CD14-positive monocyte (primary cell): ENCODE measurements at regions not wholly inside any gene's neighbourhood (a gene's known extent, or its start where the extent isn't known, plus 50 kb on each side); places are given as distances from the start of the nearest gene placed in this dataset.

Experiments
- DNase-seq, 3 donors: peaks; one replicate each; pipeline ENCODE4 v3.0.0-alpha.2; 2011 to 2022
- H2AFZ ChIP-seq: 2 replicates; pipeline ENCODE4 v1.6.0; 2012; ENCODE audit warnings: mild to moderate bottlenecking, low read depth, low read length, inconsistent platforms; ENCODE audit not compliant: insufficient read depth, poor library complexity, severe bottlenecking
- H3K27ac ChIP-seq, 2 donors: 1 replicate in 1 of 2; 2 replicates in 1 of 2; pipeline ENCODE4 v1.5.1; 2012 to 2013; ENCODE audit warnings: low read length in 2 of 2, control low read depth in 1 of 2, inconsistent platforms in 1 of 2, low read depth in 1 of 2, mild to moderate bottlenecking in 1 of 2
- H3K27me3 ChIP-seq, 2 donors: one replicate each; pipeline versions ENCODE4 v1.6.0 to v1.6.1; 2011 to 2013; ENCODE audit warnings: low read length in 2 of 2; ENCODE audit not compliant: control insufficient read depth in 2 of 2, insufficient read depth in 2 of 2
- H3K36me3 ChIP-seq, 2 donors: replicated peaks in 1 of 2; 1 replicate in 1 of 2; 2 replicates in 1 of 2; pipeline versions ENCODE4 v1.5.1 to v1.6.1; 2012 to 2013; ENCODE audit warnings: low read length in 2 of 2, control low read depth in 1 of 2, inconsistent platforms in 1 of 2, mild to moderate bottlenecking in 1 of 2; ENCODE audit not compliant: insufficient read depth in 2 of 2, control insufficient read depth in 1 of 2
- H3K4me1 ChIP-seq, 2 donors: 1 replicate in 1 of 2; 2 replicates in 1 of 2; pipeline versions ENCODE4 v1.5.1 to v1.6.1; 2012 to 2013; ENCODE audit warnings: low read length in 2 of 2, control low read depth in 1 of 2, inconsistent platforms in 1 of 2, mild to moderate bottlenecking in 1 of 2, moderate library complexity in 1 of 2; ENCODE audit not compliant: insufficient read depth in 2 of 2, control insufficient read depth in 1 of 2
- H3K4me2 ChIP-seq: replicated peaks from 2 replicates; pipeline ENCODE3; 2012; ENCODE audit warnings: low read length, moderate library complexity, mild to moderate bottlenecking; ENCODE audit not compliant: poor library complexity, severe bottlenecking; ENCODE audit errors: extremely low read depth
- H3K4me3 ChIP-seq, 3 experiments: fragments of 200-600 bp in 1 of 3; sonication (generic) in 1 of 3; replicated peaks in 1 of 3; 1 replicate in 2 of 3; 2 replicates in 1 of 3; pipeline ENCODE4 v1.5.1; 2011 to 2013; ENCODE audit warnings: low read length in 3 of 3, mild to moderate bottlenecking in 3 of 3, control low read depth in 2 of 3, low read depth in 2 of 3, inconsistent platforms in 1 of 3, moderate library complexity in 1 of 3
- H3K79me2 ChIP-seq: 2 replicates; pipeline ENCODE4 v1.6.0; 2012; ENCODE audit warnings: mild to moderate bottlenecking, control low read depth, inconsistent platforms, low read length, moderate library complexity; ENCODE audit not compliant: insufficient read depth
- H3K9ac ChIP-seq: 2 replicates; pipeline ENCODE4 v1.6.0; 2017; ENCODE audit warnings: low read length, mild to moderate bottlenecking; ENCODE audit not compliant: insufficient read depth, poor library complexity, severe bottlenecking
- H3K9me3 ChIP-seq, 2 donors: replicated peaks in 1 of 2; 1 replicate in 1 of 2; 2 replicates in 1 of 2; pipeline versions ENCODE4 v1.5.1 to v1.6.1; 2012 to 2013; ENCODE audit warnings: low read length in 2 of 2, control low read depth in 1 of 2; ENCODE audit not compliant: control insufficient read depth in 1 of 2, insufficient read depth in 1 of 2
- H4K20me1 ChIP-seq: 2 replicates; pipeline ENCODE4 v1.6.0; 2012; ENCODE audit warnings: mild to moderate bottlenecking, low read length, control low read depth, moderate library complexity; ENCODE audit not compliant: insufficient read depth
- H3K27ac Mint-ChIP-seq, 7 donors: one replicate each; pipeline ENCODE4 v1.8.0; 2020; ENCODE audit warnings: mild to moderate bottlenecking in 7 of 7, mixed read lengths in 7 of 7, moderate library complexity in 6 of 7, inconsistent platforms in 2 of 7
- H3K27me3 Mint-ChIP-seq, 3 donors: one replicate each; pipeline ENCODE4 v1.8.0; 2021 to 2022; ENCODE audit warnings: low read depth in 3 of 3, mild to moderate bottlenecking in 3 of 3, mixed read lengths in 3 of 3, moderate library complexity in 3 of 3, inconsistent platforms in 1 of 3
- H3K36me3 Mint-ChIP-seq, 2 donors: one replicate each; pipeline ENCODE4 v1.8.0; 2020; ENCODE audit warnings: mixed read lengths in 2 of 2, inconsistent platforms in 1 of 2, mild to moderate bottlenecking in 1 of 2
- H3K4me1 Mint-ChIP-seq: one replicate; pipeline ENCODE4 v1.8.0; 2020; ENCODE audit warnings: mild to moderate bottlenecking, mixed read lengths
- H3K4me3 Mint-ChIP-seq, 2 donors: one replicate each; pipeline ENCODE4 v1.8.0; 2020; ENCODE audit warnings: mild to moderate bottlenecking in 2 of 2, mixed read lengths in 2 of 2, moderate library complexity in 1 of 2
- H3K9me3 Mint-ChIP-seq, 7 donors: one replicate each; pipeline ENCODE4 v1.8.0; 2020 to 2022; ENCODE audit warnings: mixed read lengths in 7 of 7, mild to moderate bottlenecking in 6 of 7, moderate library complexity in 6 of 7, inconsistent platforms in 2 of 7
- WGBS: methylation state at CpG from one replicate; pipeline ENCODE4 v1.1.5; 2013; ENCODE audit warnings: missing lambda C conversion rate; ENCODE audit not compliant: insufficient coverage; 5-methylcytosine and 5-hydroxymethylcytosine counted together
- intact Hi-C, 2 donors: fragments of 100-400 bp; cut with micrococcal nuclease; formaldehyde crosslinking; loops; one replicate each; pipeline versions ENCODE4 v1.15.0 to v1.15.1; 2023
- TF ChIP-seq, protein P1 (sequence below): fragments of 200-600 bp; IDR thresholded peaks from one replicate; pipeline ENCODE4 v1.8.0; 2022; ENCODE audit warnings: antibody characterized with exemption, mild to moderate bottlenecking

DNA sequence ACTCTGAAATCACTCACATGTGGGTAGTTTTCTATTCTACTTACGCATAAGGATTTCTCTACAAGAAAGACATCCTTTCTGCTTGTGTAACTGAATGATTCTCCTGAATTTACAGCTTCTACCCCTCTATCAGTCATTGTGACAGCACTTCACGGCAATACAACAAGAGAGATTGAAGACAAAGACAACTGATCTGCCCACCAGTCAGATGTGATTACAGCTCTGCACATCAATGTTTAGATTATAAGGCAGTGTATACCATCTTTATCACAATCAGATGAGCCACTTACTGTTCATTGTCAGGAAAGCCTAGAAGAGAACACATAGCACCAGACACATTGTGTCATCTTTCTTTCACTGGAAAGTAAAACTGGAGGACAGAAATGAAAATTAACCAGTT lies 324.4 kb downstream of the CENPC start:
- no peak overlapping the region for H2AFZ ChIP-seq
- H3K4me1 Mint-ChIP-seq = no peaks in the 10 kb centered on the region
- H3K27me3 ChIP-seq = no peaks in the 10 kb centered on the region
- H3K4me3 Mint-ChIP-seq = no peak overlapping the region
- 100% methylated on average over 1 of the region's 2 CpGs for WGBS
- H3K27ac Mint-ChIP-seq = no peak overlapping the region
- peaks cover 0 to 7% (median 0%) of the 10 kb centered on the region in 3 donors for H3K27me3 Mint-ChIP-seq
- H4K20me1 ChIP-seq = no peaks in the 10 kb centered on the region
- H3K4me2 ChIP-seq = no peak overlapping the region
- H3K27ac ChIP-seq = no peak overlapping the region
- intact Hi-C loops = no loop called here
- H3K36me3 ChIP-seq = no peaks in the 10 kb centered on the region
- no peak for DNase-seq
- H3K79me2 ChIP-seq = no peaks in the 10 kb centered on the region
- no peak overlapping the region for H3K9ac ChIP-seq
- no peaks in the 10 kb centered on the region for H3K9me3 ChIP-seq
- H3K36me3 Mint-ChIP-seq = no peaks in the 10 kb centered on the region
- no peak overlapping the region for H3K4me3 ChIP-seq
- TF ChIP-seq, protein P1, sequence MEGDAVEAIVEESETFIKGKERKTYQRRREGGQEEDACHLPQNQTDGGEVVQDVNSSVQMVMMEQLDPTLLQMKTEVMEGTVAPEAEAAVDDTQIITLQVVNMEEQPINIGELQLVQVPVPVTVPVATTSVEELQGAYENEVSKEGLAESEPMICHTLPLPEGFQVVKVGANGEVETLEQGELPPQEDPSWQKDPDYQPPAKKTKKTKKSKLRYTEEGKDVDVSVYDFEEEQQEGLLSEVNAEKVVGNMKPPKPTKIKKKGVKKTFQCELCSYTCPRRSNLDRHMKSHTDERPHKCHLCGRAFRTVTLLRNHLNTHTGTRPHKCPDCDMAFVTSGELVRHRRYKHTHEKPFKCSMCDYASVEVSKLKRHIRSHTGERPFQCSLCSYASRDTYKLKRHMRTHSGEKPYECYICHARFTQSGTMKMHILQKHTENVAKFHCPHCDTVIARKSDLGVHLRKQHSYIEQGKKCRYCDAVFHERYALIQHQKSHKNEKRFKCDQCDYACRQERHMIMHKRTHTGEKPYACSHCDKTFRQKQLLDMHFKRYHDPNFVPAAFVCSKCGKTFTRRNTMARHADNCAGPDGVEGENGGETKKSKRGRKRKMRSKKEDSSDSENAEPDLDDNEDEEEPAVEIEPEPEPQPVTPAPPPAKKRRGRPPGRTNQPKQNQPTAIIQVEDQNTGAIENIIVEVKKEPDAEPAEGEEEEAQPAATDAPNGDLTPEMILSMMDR = no peak
- no peaks in the 10 kb centered on the region for H3K4me1 ChIP-seq
- H3K9me3 Mint-ChIP-seq = peaks cover 0 to 3% (median 0%) of the 10 kb centered on the region in 7 donors

DNA sequence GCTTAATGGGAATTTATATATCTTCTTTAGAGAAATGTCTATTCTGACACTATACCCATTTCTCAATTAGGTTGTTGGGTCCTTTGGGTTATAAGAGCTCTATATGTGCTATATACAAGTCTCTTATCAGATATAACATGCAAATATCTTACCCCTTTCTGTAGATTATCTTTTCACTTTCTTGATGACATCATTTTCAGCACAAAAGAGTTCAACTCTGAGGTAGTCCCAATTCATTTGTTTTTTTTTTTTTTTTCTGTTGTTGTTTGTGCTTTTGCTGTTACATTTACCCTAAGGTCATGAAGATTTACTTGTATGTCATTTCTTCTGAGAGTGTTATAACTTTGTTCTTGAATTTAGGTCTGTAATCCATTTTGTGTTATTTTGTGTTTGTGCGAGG lies 326.4 kb downstream of the CENPC start:
- Histone ChIP-seq H3K4me1 (no peaks in the 10 kb centered on the region), H4K20me1 (no peaks in the 10 kb centered on the region), H3K4me2 (no peak overlapping the region), H3K36me3 (no peaks in the 10 kb centered on the region), H3K27me3 (no peaks in the 10 kb centered on the region), H3K79me2 (no peaks in the 10 kb centered on the region), H3K27ac (no peak overlapping the region), H2AFZ (no peak overlapping the region), H3K9ac (no peak overlapping the region), H3K9me3 (no peaks in the 10 kb centered on the region), H3K4me3 (no peak overlapping the region)
- H3K36me3 Mint-ChIP-seq = no peaks in the 10 kb centered on the region
- H3K9me3 Mint-ChIP-seq = peaks cover 0 to 3% (median 0%) of the 10 kb centered on the region in 7 donors
- TF ChIP-seq, protein P1 = no peak
- no peak overlapping the region for H3K4me3 Mint-ChIP-seq
- intact Hi-C loops = no loop called here
- H3K27ac Mint-ChIP-seq = no peak overlapping the region
- no CpG with 5 or more reads among the region's 1 CpG for WGBS
- peaks cover 0 to 7% (median 0%) of the 10 kb centered on the region in 3 donors for H3K27me3 Mint-ChIP-seq
- no peak for DNase-seq
- H3K4me1 Mint-ChIP-seq = no peaks in the 10 kb centered on the region
